ENCODE measurements at regions not wholly inside any gene's neighbourhood (a gene's known extent, or its start where the extent isn't known, plus 50 kb on each side); places are given as distances from the start of the nearest gene placed in this dataset.

DNA sequence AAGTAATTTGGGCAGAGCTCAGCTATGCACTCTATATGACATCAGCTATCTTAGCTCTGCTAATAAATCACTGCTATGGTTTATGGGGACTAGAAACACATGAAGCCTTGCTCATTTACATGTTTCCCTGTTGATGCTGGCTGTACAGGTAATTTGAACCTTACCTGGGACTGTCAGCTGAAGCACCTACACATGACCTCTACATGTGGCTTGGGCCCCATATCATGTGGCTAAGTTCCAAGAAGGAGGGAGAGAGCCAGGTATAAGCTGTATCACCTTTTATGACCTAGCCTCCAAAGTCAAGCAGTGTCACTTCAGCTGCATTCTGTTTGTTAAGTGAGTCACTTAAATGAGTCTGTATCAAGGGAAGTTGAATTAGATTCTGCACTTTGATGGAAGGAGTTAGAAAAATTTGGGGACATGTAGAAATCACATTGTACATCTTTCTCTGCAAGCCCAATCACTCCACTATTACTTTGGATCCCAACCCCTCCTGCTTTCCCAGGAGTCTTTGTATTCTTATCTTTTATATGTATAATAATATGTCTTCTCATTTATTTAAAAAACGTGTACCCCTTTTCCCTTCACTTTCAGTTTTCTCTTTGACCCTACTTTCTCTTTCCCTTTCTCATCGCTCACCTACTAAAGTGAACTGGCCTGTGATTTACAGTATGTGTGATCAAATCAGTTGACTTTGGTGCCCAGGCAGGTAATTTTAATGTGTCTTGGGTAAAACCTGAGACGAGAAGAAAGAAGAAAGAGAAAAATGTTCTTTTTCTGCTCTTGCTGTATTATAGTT, 53.4 kb upstream of the PRKACB start:
- TF ChIP-seq SPI1 (IDR thresholded peaks at IDR 0.05; ENCODE audit: low read depth, low read length) (no peak), TAF1 (IDR thresholded peaks at IDR 0.05; ENCODE audit: low read depth, low read length) (no peak), PAX5 (IDR thresholded peaks at IDR 0.05; ENCODE audit: insufficient read depth, low read length, severe bottlenecking) (no peak), POLR2A (IDR thresholded peaks at IDR 0.05; ENCODE audit: low read depth, low read length) (no peak), POLR2AphosphoS5 (IDR thresholded peaks at IDR 0.05; ENCODE audit: low read depth, low read length) (no peak), POU2F2 (IDR thresholded peaks at IDR 0.05; ENCODE audit: low read depth, low read length) (no peak)
- FAIRE-seq, result peak; percentile 83

DNA sequence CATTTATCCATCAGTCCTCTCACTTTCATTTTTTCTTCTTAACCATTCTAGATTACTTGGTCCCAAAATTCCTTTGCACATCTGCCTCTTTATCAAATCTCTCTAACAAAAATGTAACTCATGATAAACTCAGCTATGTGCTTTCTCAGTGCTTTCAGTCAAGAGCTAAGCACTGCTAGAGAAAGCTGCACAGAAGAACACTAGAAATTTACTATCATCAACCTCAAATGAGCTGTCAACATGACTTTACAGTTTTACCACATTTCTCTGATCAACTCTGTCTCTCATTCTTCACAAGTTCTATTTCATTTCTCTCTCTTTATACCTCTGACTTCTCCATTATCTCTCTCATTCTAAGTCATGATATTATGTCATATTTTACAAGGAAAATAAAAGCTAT, 54.2 kb upstream of the PRKACB start:
- TF ChIP-seq POLR2AphosphoS5 (IDR thresholded peaks at IDR 0.05; ENCODE audit: low read depth, low read length) (no peak), POU2F2 (IDR thresholded peaks at IDR 0.05; ENCODE audit: low read depth, low read length) (no peak), TAF1 (IDR thresholded peaks at IDR 0.05; ENCODE audit: low read depth, low read length) (no peak), SPI1 (IDR thresholded peaks at IDR 0.05; ENCODE audit: low read depth, low read length) (no peak), POLR2A (IDR thresholded peaks at IDR 0.05; ENCODE audit: low read depth, low read length) (no peak), PAX5 (IDR thresholded peaks at IDR 0.05; ENCODE audit: insufficient read depth, low read length, severe bottlenecking) (no peak)
- DNase-seq (ENCODE audit: insufficient read length, low spot score) (no peak), FAIRE-seq (peak; percentile 40)

More for the DNA sequence above, 53.4 kb upstream of the PRKACB start:
- no peak for DNase-seq (ENCODE audit: insufficient read length, low spot score)

DNA sequence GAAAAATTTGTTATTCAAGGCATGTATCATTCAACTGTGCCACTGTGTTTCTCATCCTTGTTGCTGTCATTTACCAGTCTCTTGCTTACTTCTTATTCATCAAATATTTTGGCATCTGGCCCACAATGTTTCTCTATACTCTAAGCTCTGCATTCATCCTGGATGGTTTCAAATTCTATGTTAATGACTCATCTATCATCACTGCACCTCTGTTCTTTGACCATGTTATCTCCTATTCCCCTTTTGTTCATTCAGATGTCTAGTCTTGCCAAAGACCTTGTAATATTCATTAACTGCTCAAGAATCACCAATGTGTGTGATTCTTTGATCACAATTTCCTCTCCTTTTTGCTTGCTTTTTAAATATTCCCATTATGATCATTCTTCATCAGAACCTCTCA, 54.6 kb upstream of the PRKACB start:
- FAIRE-seq (no peak), DNase-seq (ENCODE audit: insufficient read length, low spot score) (no peak)
- TF ChIP-seq POLR2AphosphoS5 (IDR thresholded peaks at IDR 0.05; ENCODE audit: low read depth, low read length) (no peak), TAF1 (IDR thresholded peaks at IDR 0.05; ENCODE audit: low read depth, low read length) (no peak), POLR2A (IDR thresholded peaks at IDR 0.05; ENCODE audit: low read depth, low read length) (no peak), POU2F2 (IDR thresholded peaks at IDR 0.05; ENCODE audit: low read depth, low read length) (no peak), SPI1 (IDR thresholded peaks at IDR 0.05; ENCODE audit: low read depth, low read length) (no peak), PAX5 (IDR thresholded peaks at IDR 0.05; ENCODE audit: insufficient read depth, low read length, severe bottlenecking) (no peak)

DNA sequence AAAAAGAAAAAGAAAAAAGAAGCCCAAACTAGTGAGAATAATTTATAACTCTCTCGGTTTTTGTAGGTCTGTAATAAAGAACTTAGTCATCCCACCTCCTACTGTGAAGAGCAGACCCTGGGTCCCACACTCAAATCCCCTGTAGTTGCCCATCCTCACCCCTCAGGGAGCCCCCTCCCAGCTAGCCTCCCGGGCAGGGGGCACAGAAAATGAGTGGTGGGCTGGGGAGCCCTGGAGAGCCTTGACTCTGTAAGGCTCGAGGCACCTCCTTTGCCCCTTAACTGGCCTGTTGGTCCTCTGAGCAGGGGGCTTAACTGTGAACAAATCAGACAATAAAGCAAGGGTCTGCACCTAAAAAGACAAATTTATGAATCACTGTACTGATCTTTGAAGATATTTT, 57.5 kb upstream of the PRKACB start:
- DNase-seq (ENCODE audit: insufficient read length, low spot score) (no peak), FAIRE-seq (no peak)
- TF ChIP-seq TAF1 (IDR thresholded peaks at IDR 0.05; ENCODE audit: low read depth, low read length), result no peak
- TF ChIP-seq PAX5 (IDR thresholded peaks at IDR 0.05; ENCODE audit: insufficient read depth, low read length, severe bottlenecking), result no peak
- no peak for TF ChIP-seq POLR2AphosphoS5 (IDR thresholded peaks at IDR 0.05; ENCODE audit: low read depth, low read length)
- TF ChIP-seq SPI1 (IDR thresholded peaks at IDR 0.05; ENCODE audit: low read depth, low read length), result no peak
- TF ChIP-seq POLR2A (IDR thresholded peaks at IDR 0.05; ENCODE audit: low read depth, low read length), result no peak
- no peak for TF ChIP-seq POU2F2 (IDR thresholded peaks at IDR 0.05; ENCODE audit: low read depth, low read length)

DNA sequence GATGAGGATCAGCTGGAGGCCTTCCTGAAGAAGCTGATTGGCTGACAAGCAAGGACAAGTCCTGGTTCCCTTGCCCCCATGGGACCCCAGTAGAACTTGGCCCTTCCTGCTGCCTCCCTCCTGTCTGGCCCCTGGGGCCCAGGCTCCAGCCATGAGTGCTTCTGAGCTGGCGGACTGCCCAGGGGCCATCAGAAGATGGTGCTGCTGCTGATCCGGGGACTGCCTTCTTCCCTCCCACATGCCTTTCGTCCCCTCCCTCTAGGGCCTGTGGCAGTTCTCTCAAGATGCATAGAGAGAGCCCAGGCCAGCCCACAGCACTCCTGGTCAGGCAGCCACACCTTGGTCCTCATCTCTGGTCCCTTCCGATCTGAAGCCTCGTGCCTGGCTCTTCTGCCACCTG, 57.9 kb upstream of the PRKACB start:
- no peak for TF ChIP-seq POLR2AphosphoS5 (IDR thresholded peaks at IDR 0.05; ENCODE audit: low read depth, low read length)
- no peak for TF ChIP-seq SPI1 (IDR thresholded peaks at IDR 0.05; ENCODE audit: low read depth, low read length)
- TF ChIP-seq TAF1 (IDR thresholded peaks at IDR 0.05; ENCODE audit: low read depth, low read length), result no peak
- TF ChIP-seq POU2F2 (IDR thresholded peaks at IDR 0.05; ENCODE audit: low read depth, low read length), result no peak
- TF ChIP-seq PAX5 (IDR thresholded peaks at IDR 0.05; ENCODE audit: insufficient read depth, low read length, severe bottlenecking), result no peak
- TF ChIP-seq POLR2A (IDR thresholded peaks at IDR 0.05; ENCODE audit: low read depth, low read length), result no peak
- DNase-seq (ENCODE audit: insufficient read length, low spot score), result no peak
- no peak for FAIRE-seq

DNA sequence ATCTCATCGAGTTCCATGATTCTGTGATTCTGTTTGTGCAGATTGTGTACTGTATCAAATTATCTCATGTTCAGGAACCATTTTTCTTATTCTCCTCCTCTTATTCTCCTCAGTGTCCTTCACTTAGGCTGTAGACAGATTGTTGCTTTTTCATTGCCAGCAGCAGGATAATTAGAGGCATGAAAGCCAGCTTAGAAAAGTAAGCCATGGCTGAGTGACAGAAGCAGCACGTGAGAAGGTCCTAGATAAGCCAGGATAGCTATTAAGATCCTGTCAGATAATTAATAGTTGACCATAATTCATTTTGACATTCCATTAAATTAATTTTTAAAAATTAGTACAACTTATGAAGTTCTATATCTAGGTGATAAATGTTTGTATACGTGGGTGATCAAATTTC, 60.8 kb upstream of the PRKACB start:
- TF ChIP-seq TAF1 (IDR thresholded peaks at IDR 0.05; ENCODE audit: low read depth, low read length) (no peak), PAX5 (IDR thresholded peaks at IDR 0.05; ENCODE audit: insufficient read depth, low read length, severe bottlenecking) (no peak), POLR2AphosphoS5 (IDR thresholded peaks at IDR 0.05; ENCODE audit: low read depth, low read length) (no peak), POU2F2 (IDR thresholded peaks at IDR 0.05; ENCODE audit: low read depth, low read length) (no peak), SPI1 (IDR thresholded peaks at IDR 0.05; ENCODE audit: low read depth, low read length) (no peak)
- no peak for FAIRE-seq
- no peak for DNase-seq (ENCODE audit: insufficient read length, low spot score)

DNA sequence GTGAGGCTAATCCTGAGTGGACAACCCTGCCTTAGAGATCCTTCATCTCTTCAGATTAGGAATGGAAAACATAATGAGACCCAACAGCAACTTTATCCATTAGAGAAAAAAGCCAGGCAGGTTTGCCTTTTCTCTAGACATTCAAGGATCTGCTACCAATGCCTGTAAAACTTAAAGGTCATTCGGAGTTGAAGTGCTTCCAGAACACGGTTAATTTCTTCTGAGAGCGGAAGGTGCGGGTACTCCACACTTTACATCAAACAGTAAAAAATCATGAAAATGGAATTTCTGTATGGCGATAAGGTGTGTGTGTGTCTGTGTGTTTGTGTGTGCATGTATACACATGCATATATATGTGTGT, 65.2 kb upstream of the PRKACB start:
- TF ChIP-seq POLR2A (IDR thresholded peaks at IDR 0.05; ENCODE audit: low read depth, low read length), result no peak
- TF ChIP-seq SPI1 (IDR thresholded peaks at IDR 0.05; ENCODE audit: low read depth, low read length), result no peak
- TF ChIP-seq POLR2AphosphoS5 (IDR thresholded peaks at IDR 0.05; ENCODE audit: low read depth, low read length), result no peak
- no peak for TF ChIP-seq POU2F2 (IDR thresholded peaks at IDR 0.05; ENCODE audit: low read depth, low read length)
- no peak for TF ChIP-seq PAX5 (IDR thresholded peaks at IDR 0.05; ENCODE audit: insufficient read depth, low read length, severe bottlenecking)
- no peak for TF ChIP-seq TAF1 (IDR thresholded peaks at IDR 0.05; ENCODE audit: low read depth, low read length)
- FAIRE-seq (peak; percentile 55), DNase-seq (ENCODE audit: insufficient read length, low spot score) (no peak)

DNA sequence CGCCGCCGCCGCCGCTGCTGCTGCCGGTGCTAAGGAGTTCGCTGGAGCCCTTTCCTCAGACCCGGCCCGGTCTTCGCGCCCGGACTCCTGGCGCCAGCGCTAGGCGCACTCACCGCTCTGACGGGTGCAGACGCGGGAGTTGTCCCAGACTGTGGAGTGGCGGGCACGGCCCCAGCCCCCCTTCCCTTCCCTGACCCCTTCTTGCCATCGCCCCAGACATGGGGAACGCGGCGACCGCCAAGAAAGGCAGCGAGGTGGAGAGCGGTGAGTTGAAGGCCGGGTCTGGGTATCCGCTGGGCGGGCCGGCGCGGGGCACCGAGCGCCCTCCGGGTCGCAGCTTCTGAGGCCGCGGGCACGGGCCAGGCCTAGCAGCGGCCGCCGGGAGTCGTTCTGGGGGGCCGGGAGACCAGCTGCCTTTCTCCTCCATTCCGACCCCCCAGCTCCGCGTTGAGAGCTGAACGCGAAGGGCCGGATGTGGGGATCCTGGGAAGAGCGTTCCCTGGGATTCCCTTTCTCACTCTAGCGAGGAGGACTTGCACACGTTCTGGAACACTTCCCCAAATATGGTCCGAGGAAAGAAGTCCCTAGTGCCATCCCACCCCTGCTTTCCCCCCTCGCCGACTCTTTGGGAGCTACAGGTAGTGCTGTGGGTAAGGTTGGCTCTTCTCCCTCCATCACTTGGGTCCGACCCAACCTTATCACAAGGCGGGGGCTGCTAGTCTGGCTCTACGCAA, 65.8 kb upstream of the PRKACB start:
- no peak for TF ChIP-seq TAF1 (IDR thresholded peaks at IDR 0.05; ENCODE audit: low read depth, low read length)
- peak; percentile 1; the same call in 1 of the 2 replicates for TF ChIP-seq POLR2A (IDR thresholded peaks at IDR 0.05; ENCODE audit: low read depth, low read length)
- no peak for FAIRE-seq
- DNase-seq (ENCODE audit: insufficient read length, low spot score), result no peak

DNA sequence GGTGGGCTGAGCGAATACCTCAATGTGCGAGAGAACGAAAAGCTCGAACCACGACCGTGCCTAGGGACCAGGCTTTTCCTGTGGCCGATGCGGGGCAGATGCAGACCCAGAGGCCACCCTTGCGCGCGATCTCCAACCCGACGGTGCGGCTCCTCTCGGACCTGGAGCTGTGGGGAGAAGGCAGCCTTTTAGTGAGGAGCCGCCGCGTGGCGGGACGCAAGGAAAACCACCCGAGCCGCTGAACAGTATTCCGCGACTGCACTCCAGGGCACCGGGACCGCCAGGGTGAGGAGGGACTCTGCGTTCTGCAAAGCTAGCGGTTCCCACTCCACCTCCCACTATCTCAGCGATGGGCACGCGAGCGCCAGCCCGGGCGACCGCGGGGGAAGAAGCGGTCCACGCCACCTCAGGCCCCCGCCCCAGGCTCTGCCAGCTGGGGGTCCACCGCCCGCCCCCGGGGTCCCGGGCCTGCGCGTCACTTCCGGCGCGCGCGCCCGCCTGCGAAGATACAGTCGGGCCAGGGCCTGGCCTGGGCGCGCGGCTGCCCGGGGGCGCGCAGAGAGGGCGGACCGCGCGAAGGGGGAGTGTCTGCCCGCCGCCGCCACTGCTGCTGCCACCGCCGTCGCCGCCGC, 66.5 kb upstream of the PRKACB start:
- DNase-seq (ENCODE audit: insufficient read length, low spot score), result peak; percentile 81
- FAIRE-seq, result peak; percentile 83
- TF ChIP-seq SPI1 (IDR thresholded peaks at IDR 0.05; ENCODE audit: low read depth, low read length) (no peak), TAF1 (IDR thresholded peaks at IDR 0.05; ENCODE audit: low read depth, low read length) (no peak), PAX5 (IDR thresholded peaks at IDR 0.05; ENCODE audit: insufficient read depth, low read length, severe bottlenecking) (no peak), POLR2AphosphoS5 (IDR thresholded peaks at IDR 0.05; ENCODE audit: low read depth, low read length) (peak; percentile 35; the same call in 1 of the 2 replicates), POLR2A (IDR thresholded peaks at IDR 0.05; ENCODE audit: low read depth, low read length) (peak; percentile 30; the same call in 1 of the 2 replicates), POU2F2 (IDR thresholded peaks at IDR 0.05; ENCODE audit: low read depth, low read length) (no peak)

All from GM12891 (cell line).